ENCODE measurements at regions not wholly inside any gene's neighbourhood (a gene's known extent, or its start where the extent isn't known, plus 50 kb on each side); places are given as distances from the start of the nearest gene placed in this dataset.
"Not testable (repeated sequence)": the region's sequence is repeated elsewhere in the genome, so short reads cannot be mapped to it uniquely, and the experiment has no call there.

DNA sequence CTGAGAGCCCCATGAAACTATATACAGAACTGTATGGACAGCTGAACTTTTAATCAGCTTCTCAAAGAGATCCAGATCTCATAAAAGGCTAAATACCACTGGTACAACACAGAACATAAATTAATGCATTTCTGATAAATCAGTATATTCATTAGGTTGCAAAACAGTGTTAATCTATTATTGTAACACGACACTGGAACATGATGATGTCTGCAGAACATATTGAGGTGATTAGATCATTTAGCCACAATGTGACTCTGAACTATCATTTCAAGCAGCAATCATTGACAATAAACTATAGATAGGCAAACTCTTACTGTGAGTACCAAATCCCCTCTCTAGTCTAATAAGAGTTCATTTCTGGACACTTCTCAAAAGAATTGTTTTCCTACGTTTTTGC, 50.3 kb downstream of the GASK1B start:
- Histone ChIP-seq H3K36me3 (ENCODE audit: control insufficient read depth, insufficient read depth, low read length, severe bottlenecking) (no peaks in the 10 kb centered on the region), H3K9me3 (ENCODE audit: control insufficient read depth, low read length) (no peaks in the 10 kb centered on the region), H3K9ac (ENCODE audit: low read length) (no peak overlapping the region), H3K27me3 (replicated peaks; ENCODE audit: control insufficient read depth, insufficient read depth, low read length) (no peaks in the 10 kb centered on the region), H3K4me1 (ENCODE audit: control insufficient read depth, insufficient read depth, low read length) (peaks cover 31% of the 10 kb centered on the region), H3K4me3 (ENCODE audit: low read length) (peak overlapping the region; percentile 47)
- peak; percentile 36 for DNase-seq (ENCODE audit: low read depth)

GRCh38 chr4:158121161-158121579, 51.7 kb downstream of the GASK1B start:
- H3K36me3 ChIP-seq (ENCODE audit: control insufficient read depth, insufficient read depth, low read length, severe bottlenecking): no peaks in the 10 kb centered on the region
- no peaks in the 10 kb centered on the region for H3K9me3 ChIP-seq (ENCODE audit: control insufficient read depth, low read length)
- DNase-seq (ENCODE audit: low read depth): peak; percentile 97
- peak overlapping the region; percentile 79 for H3K9ac ChIP-seq (ENCODE audit: low read length)
- H3K4me1 ChIP-seq (ENCODE audit: control insufficient read depth, insufficient read depth, low read length): peaks cover 25% of the 10 kb centered on the region
- H3K4me3 ChIP-seq (ENCODE audit: low read length): peak overlapping the region; percentile 62
- no peaks in the 10 kb centered on the region for H3K27me3 ChIP-seq (replicated peaks; ENCODE audit: control insufficient read depth, insufficient read depth, low read length)

- Histone ChIP-seq H3K9ac (ENCODE audit: low read length) (peak overlapping the region; percentile 79), H3K4me1 (ENCODE audit: control insufficient read depth, insufficient read depth, low read length) (peaks cover 25% of the 10 kb centered on the region), H3K4me3 (ENCODE audit: low read length) (peak overlapping the region; percentile 47)
- DNase-seq (ENCODE audit: low read depth): peak; percentile 82
- not testable (repeated sequence) for H3K36me3 ChIP-seq (ENCODE audit: control insufficient read depth, insufficient read depth, low read length, severe bottlenecking); H3K9me3 ChIP-seq (ENCODE audit: control insufficient read depth, low read length); H3K27me3 ChIP-seq (replicated peaks; ENCODE audit: control insufficient read depth, insufficient read depth, low read length)
Observed at GRCh38 chr4:158120645-158121151, 52.1 kb downstream of the GASK1B start.

DNA sequence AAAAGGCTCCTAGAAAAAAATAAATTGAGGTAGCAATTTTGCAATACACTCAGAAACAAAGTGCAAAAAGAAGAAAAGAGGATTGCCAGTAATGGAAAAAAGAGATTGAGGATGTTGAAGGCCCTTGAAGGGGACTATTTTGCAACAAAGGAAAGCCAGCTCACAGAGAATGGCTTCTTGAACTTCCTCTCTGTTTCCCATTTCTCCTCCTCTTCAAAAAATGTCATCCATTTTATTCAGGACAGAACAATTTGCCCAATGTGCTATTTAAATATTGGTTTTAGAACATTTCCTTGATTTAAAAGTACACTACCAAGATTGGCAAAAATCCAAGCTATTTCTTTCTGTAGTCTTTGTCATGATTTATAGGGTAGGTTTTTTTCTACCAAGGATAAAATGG, 60.2 kb downstream of the GASK1B start:
- H3K9me3 ChIP-seq (ENCODE audit: control insufficient read depth, low read length): no peaks in the 10 kb centered on the region
- H3K27me3 ChIP-seq (replicated peaks; ENCODE audit: control insufficient read depth, insufficient read depth, low read length): no peaks in the 10 kb centered on the region
- DNase-seq (ENCODE audit: low read depth): peak; percentile 4
- H3K36me3 ChIP-seq (ENCODE audit: control insufficient read depth, insufficient read depth, low read length, severe bottlenecking): no peaks in the 10 kb centered on the region
- no peak overlapping the region for H3K4me3 ChIP-seq (ENCODE audit: low read length)
- no peaks in the 10 kb centered on the region for H3K4me1 ChIP-seq (ENCODE audit: control insufficient read depth, insufficient read depth, low read length)
- no peak overlapping the region for H3K9ac ChIP-seq (ENCODE audit: low read length)

DNA sequence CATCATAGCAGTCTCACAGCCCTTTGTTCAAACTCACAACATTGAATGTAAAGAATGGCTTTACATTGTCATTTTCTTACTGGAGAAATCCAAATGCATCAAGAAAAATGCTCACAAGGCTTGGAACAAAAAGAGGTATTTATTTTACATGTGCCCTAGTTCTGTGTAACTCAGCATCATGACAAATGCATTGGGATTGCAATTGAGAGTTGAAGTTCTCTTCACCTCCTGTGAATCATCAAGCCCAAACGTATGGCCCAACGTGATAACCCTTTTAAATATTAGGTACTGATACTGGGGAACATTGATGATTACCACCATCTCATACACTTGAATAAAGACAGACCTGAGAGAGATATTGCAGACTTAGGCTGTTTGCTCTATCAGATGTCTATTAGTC, 61.6 kb downstream of the GASK1B start:
- Histone ChIP-seq H3K4me1 (ENCODE audit: control insufficient read depth, insufficient read depth, low read length) (no peaks in the 10 kb centered on the region), H3K27me3 (replicated peaks; ENCODE audit: control insufficient read depth, insufficient read depth, low read length) (no peaks in the 10 kb centered on the region), H3K4me3 (ENCODE audit: low read length) (no peak overlapping the region), H3K9me3 (ENCODE audit: control insufficient read depth, low read length) (no peaks in the 10 kb centered on the region), H3K9ac (ENCODE audit: low read length) (no peak overlapping the region), H3K36me3 (ENCODE audit: control insufficient read depth, insufficient read depth, low read length, severe bottlenecking) (no peaks in the 10 kb centered on the region)
- peak; percentile 8 for DNase-seq (ENCODE audit: low read depth)

- no peaks in the 10 kb centered on the region for H3K9me3 ChIP-seq (ENCODE audit: control insufficient read depth, low read length)
- no peak for DNase-seq (ENCODE audit: low read depth)
- no peak overlapping the region for H3K9ac ChIP-seq (ENCODE audit: low read length)
- no peaks in the 10 kb centered on the region for H3K4me1 ChIP-seq (ENCODE audit: control insufficient read depth, insufficient read depth, low read length)
- no peaks in the 10 kb centered on the region for H3K36me3 ChIP-seq (ENCODE audit: control insufficient read depth, insufficient read depth, low read length, severe bottlenecking)
- H3K27me3 ChIP-seq (replicated peaks; ENCODE audit: control insufficient read depth, insufficient read depth, low read length): no peaks in the 10 kb centered on the region
- H3K4me3 ChIP-seq (ENCODE audit: low read length): no peak overlapping the region
Observed at GRCh38 chr4:158102904-158103303, 69.9 kb downstream of the GASK1B start.

DNA sequence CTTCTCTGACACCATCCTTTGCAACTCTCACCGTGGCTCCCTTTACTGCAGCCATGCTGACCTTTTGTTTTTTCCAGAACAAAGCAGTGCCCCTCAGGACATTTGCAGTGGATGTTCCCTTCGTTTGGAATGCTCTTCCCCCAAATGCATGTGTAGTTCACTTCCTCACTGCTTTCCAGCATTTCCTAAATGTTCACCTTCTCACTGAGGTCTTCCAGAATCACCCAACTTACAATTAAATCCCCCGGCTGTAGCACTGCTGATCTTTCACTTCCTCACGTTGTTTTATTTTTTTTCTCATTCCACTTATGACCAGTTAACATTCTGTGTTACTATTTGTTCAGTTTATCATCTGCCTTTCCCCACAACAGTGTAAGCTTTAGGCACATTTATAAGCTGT, 73.1 kb downstream of the GASK1B start:
- Histone ChIP-seq H3K4me1 (ENCODE audit: control insufficient read depth, insufficient read depth, low read length) (peaks cover 3% of the 10 kb centered on the region), H3K9ac (ENCODE audit: low read length) (no peak overlapping the region), H3K36me3 (ENCODE audit: control insufficient read depth, insufficient read depth, low read length, severe bottlenecking) (no peaks in the 10 kb centered on the region), H3K9me3 (ENCODE audit: control insufficient read depth, low read length) (no peaks in the 10 kb centered on the region), H3K27me3 (replicated peaks; ENCODE audit: control insufficient read depth, insufficient read depth, low read length) (no peaks in the 10 kb centered on the region), H3K4me3 (ENCODE audit: low read length) (no peak overlapping the region)
- DNase-seq (ENCODE audit: low read depth): no peak

GRCh38 chr4:158098802-158099201, 74.0 kb downstream of the GASK1B start:
- H3K36me3 ChIP-seq (ENCODE audit: control insufficient read depth, insufficient read depth, low read length, severe bottlenecking): no peaks in the 10 kb centered on the region
- no peaks in the 10 kb centered on the region for H3K9me3 ChIP-seq (ENCODE audit: control insufficient read depth, low read length)
- DNase-seq (ENCODE audit: low read depth): no peak
- H3K4me1 ChIP-seq (ENCODE audit: control insufficient read depth, insufficient read depth, low read length): peaks cover 12% of the 10 kb centered on the region
- H3K27me3 ChIP-seq (replicated peaks; ENCODE audit: control insufficient read depth, insufficient read depth, low read length): no peaks in the 10 kb centered on the region
- no peak overlapping the region for H3K4me3 ChIP-seq (ENCODE audit: low read length)
- H3K9ac ChIP-seq (ENCODE audit: low read length): no peak overlapping the region

- Histone ChIP-seq H3K9me3 (ENCODE audit: control insufficient read depth, low read length) (no peaks in the 10 kb centered on the region), H3K36me3 (ENCODE audit: control insufficient read depth, insufficient read depth, low read length, severe bottlenecking) (no peaks in the 10 kb centered on the region), H3K27me3 (replicated peaks; ENCODE audit: control insufficient read depth, insufficient read depth, low read length) (no peaks in the 10 kb centered on the region), H3K9ac (ENCODE audit: low read length) (no peak overlapping the region), H3K4me1 (ENCODE audit: control insufficient read depth, insufficient read depth, low read length) (peaks cover 14% of the 10 kb centered on the region), H3K4me3 (ENCODE audit: low read length) (no peak overlapping the region)
- peak; percentile 1 for DNase-seq (ENCODE audit: low read depth)
Observed at GRCh38 chr4:158094413-158095134, 78.3 kb downstream of the GASK1B start.

- Histone ChIP-seq H3K27me3 (replicated peaks; ENCODE audit: control insufficient read depth, insufficient read depth, low read length) (no peaks in the 10 kb centered on the region), H3K4me3 (ENCODE audit: low read length) (peak overlapping the region; percentile 64), H3K36me3 (ENCODE audit: control insufficient read depth, insufficient read depth, low read length, severe bottlenecking) (no peaks in the 10 kb centered on the region), H3K9ac (ENCODE audit: low read length) (peak overlapping the region; percentile 30), H3K4me1 (ENCODE audit: control insufficient read depth, insufficient read depth, low read length) (peaks cover 14% of the 10 kb centered on the region), H3K9me3 (ENCODE audit: control insufficient read depth, low read length) (no peaks in the 10 kb centered on the region)
- DNase-seq (ENCODE audit: low read depth): peak; percentile 60
Observed at GRCh38 chr4:158090323-158090722, 82.5 kb downstream of the GASK1B start.

DNA sequence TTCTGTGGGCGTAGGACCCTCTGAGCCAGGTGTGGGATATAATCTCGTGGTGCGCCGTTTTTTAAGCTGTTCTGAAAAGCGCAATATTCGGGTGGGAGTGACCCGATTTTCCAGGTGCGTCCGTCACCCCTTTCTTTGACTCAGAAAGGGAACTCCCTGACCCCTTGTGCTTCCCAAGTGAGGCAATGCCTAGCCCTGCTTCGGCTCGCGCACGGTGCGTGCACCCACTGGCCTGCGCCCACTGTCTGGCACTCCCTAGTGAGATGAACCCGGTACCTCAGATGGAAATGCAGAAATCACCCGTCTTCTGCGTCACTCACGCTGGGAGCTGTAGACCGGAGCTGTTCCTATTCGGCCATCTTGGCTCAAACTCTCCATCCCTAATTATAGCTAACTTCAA, 82.9 kb downstream of the GASK1B start:
- H3K9me3 ChIP-seq (ENCODE audit: control insufficient read depth, low read length); H3K27me3 ChIP-seq (replicated peaks; ENCODE audit: control insufficient read depth, insufficient read depth, low read length); H3K36me3 ChIP-seq (ENCODE audit: control insufficient read depth, insufficient read depth, low read length, severe bottlenecking); DNase-seq (ENCODE audit: low read depth): not testable (repeated sequence)
- H3K4me3 ChIP-seq (ENCODE audit: low read length): peak overlapping the region; percentile 64
- H3K4me1 ChIP-seq (ENCODE audit: control insufficient read depth, insufficient read depth, low read length): peaks cover 14% of the 10 kb centered on the region
- peak overlapping the region; percentile 30 for H3K9ac ChIP-seq (ENCODE audit: low read length)

DNA sequence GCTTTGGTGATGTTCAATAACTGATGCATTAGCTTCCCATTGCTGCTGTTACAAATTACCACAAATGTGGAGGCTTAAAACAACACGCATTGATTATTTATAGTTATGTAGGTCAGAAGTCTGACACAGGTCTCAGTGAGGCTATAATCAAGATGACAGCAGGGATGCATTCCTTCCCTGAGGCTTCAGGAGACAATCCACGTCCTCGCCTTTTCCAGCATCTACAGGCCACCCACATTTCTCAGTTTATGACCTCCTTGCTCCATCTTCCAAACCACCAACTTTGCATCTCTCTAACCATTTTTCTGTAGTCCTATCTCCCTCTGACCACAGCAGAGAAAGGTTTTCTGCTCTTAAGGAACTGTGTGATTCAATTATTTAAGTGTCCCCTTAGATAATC, 92.5 kb downstream of the GASK1B start:
- no peaks in the 10 kb centered on the region for H3K9me3 ChIP-seq (ENCODE audit: control insufficient read depth, low read length)
- no peak overlapping the region for H3K9ac ChIP-seq (ENCODE audit: low read length)
- H3K4me1 ChIP-seq (ENCODE audit: control insufficient read depth, insufficient read depth, low read length): peaks cover 6% of the 10 kb centered on the region
- H3K36me3 ChIP-seq (ENCODE audit: control insufficient read depth, insufficient read depth, low read length, severe bottlenecking): no peaks in the 10 kb centered on the region
- no peaks in the 10 kb centered on the region for H3K27me3 ChIP-seq (replicated peaks; ENCODE audit: control insufficient read depth, insufficient read depth, low read length)
- H3K4me3 ChIP-seq (ENCODE audit: low read length): no peak overlapping the region
- DNase-seq (ENCODE audit: low read depth): no peak
